ENCODE measurements at regions not wholly inside any gene's neighbourhood (a gene's known extent, or its start where the extent isn't known, plus 50 kb on each side); places are given as distances from the start of the nearest gene placed in this dataset.

DNA sequence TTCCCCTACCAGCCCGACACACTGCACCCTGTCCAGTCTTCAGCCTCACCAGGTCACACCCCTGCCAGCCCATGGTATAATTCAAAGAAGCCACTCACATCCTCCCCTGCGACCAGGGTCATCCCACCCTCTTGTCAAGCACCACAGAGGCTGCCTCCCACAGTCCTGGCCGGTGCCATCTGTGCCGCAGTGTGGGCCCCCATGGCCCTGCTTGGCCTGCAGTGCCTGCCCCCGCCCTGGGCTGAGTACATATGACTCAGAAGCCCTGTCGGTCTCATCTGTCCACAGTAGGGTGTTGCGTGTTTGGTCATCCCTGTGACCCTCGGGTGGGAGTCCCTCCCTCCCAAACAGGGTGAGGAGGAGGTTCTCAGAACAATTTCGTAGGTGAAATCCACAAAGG, 190.8 kb upstream of the AJAP1 start:
- WGBS, 10 experiments, result 52 to 100% (median 81%) methylated on average over 1 to 5 of the region's 9 CpGs; no CpG with 5 or more reads in 6 of the 10 experiments
- peaks cover 0 to 6% of the 10 kb centered on the region in 2 donors for H3K4me1 ChIP-seq (replicated peaks in 1 of 2)

DNA sequence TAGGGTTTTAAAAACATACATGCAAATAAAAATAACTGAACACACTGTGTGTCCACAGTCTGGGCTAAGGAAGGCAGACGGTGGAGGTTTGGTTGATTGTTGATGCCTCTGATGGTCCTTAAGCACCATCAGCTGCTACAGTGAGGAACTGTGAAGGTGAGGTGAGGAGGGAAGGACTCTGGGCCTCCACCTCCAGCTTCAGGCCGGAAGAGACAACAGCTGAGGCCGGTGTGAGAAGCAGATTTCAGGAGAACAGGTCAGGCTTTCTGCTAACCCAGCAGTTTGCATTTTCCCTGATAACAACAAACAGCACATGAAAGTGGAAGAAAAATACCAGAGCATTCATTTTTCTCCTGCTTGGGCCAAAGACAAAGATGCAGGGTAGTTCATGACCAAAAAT, 189.9 kb upstream of the AJAP1 start:
- Histone ChIP-seq H3K4me1 (replicated peaks in 1 of 2) (peaks cover 0 to 6% of the 10 kb centered on the region in 2 donors), H3K27ac (no peak overlapping the region), H3K4me3 (no peak overlapping the region)
- ATAC-seq (replicated peaks in 6 of 8), result no peak
- 0 to 100% (median 66%) methylated on average over 1 to 3 of the region's 3 CpGs; no CpG with 5 or more reads in 4 of the 10 experiments for WGBS, 10 experiments
- in situ Hi-C loops (cut with MboI; ENCODE audit: low pct_unique_long_range_greater_than_20kb in 2 of 9, low sequenced_read_pairs in 9 of 9, unreplicated experiment in 9 of 9), result no loop called here

More for the DNA sequence above, 190.8 kb upstream of the AJAP1 start:
- Histone ChIP-seq H3K4me3 (no peak overlapping the region), H3K27ac (no peak overlapping the region)
- in situ Hi-C loops (cut with MboI; ENCODE audit: low pct_unique_long_range_greater_than_20kb in 2 of 9, low sequenced_read_pairs in 9 of 9, unreplicated experiment in 9 of 9), result no loop called here
- ATAC-seq (replicated peaks in 6 of 8), result peak in 1 of 8 experiments; percentile 17

DNA sequence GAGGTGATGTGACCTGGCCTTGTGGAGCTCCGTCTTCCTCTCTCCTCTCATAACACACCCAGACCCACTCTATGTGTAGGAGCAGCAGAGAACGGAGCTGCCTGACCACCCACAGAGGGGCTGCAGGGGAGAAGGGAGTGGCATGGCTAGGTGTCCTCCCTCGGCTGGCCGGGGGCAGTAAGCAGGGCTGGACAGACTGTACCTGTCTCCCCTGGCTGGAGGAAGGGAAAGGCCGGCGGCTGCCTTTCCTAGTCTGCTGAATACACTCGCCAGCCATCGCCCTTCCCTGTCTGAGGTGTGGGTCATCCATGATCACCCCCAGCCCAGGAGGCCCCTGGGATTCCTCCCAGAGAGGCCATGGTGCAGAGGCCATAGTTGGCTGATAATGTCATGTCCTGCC, 187.2 kb upstream of the AJAP1 start:
- in situ Hi-C loops (cut with MboI; ENCODE audit: low pct_unique_long_range_greater_than_20kb in 2 of 9, low sequenced_read_pairs in 9 of 9, unreplicated experiment in 9 of 9), result no loop called here

DNA sequence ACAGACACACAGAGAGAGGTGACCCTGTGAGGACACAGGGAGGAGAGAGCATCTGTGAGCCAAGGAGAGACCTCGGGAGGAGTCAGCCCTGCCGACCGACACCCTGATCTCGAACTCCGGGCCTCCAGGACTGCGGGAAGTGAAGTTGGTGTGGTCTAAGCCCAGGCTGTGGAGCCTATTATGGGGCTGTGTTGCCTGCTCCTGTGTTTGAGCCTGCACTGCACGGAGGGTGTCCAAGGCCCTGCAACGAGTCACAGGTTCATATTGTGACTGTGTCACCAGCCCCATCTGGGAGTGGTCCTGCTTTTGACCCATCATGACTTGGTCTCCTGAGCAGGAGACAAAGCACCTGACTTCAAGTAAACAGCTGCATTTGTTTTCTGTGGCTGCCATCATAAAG, 186.0 kb upstream of the AJAP1 start:
- H3K4me3 ChIP-seq, result no peak overlapping the region
- H3K27ac ChIP-seq, result no peak overlapping the region
- no peak for ATAC-seq (replicated peaks in 6 of 8)
- 50 to 100% (median 95%) methylated on average over 2 to 8 of the region's 8 CpGs; no CpG with 5 or more reads in 7 of the 10 experiments for WGBS, 10 experiments
- in situ Hi-C loops (cut with MboI; ENCODE audit: low pct_unique_long_range_greater_than_20kb in 2 of 9, low sequenced_read_pairs in 9 of 9, unreplicated experiment in 9 of 9), result no loop called here
- H3K4me1 ChIP-seq (replicated peaks in 1 of 2), result peaks cover 0 to 9% of the 10 kb centered on the region in 2 donors

More for the DNA sequence above, 187.2 kb upstream of the AJAP1 start:
- no peak for ATAC-seq (replicated peaks in 6 of 8)
- 20 to 72% (median 55%) methylated on average over 1 to 6 of the region's 8 CpGs; no CpG with 5 or more reads in 6 of the 10 experiments for WGBS, 10 experiments
- H3K4me3 ChIP-seq, result no peak overlapping the region
- peaks cover 0 to 9% of the 10 kb centered on the region in 2 donors for H3K4me1 ChIP-seq (replicated peaks in 1 of 2)
- H3K27ac ChIP-seq, result no peak overlapping the region

DNA sequence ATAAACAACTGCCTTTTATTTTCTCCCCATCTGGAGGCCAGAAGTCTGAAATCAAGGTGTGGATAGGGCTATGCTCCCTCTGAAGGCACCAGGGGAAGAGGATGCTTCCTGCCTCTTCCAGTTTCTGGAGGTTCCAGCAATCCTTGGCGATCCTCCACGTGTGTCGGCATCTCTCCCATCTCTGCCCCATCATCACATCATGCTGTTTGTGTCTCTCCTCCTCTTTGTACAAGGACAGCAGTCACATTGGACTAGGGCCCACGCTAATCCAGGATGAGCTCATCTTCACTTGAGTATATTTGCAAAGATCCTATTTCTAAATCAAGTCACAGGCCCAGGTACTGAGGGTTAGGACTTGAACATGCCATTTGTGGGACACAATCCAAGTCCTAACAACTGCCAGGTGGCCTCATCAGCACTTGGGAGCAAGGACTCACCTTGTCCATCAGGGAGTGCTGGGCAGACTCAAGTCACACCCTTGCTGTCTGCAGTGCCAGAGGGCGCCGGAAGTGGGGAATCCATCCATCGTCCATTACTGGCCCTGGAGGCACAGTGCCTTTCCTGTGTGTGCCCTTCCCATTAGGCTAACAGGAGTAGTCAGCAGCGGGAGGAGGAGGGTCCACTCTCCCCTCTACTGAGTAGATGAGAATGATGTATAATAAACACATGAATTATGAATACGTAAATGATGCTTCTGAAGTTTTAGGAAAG, 185.4 kb upstream of the AJAP1 start:
- Histone ChIP-seq H3K4me1 (replicated peaks in 1 of 2) (peaks cover 0 to 9% of the 10 kb centered on the region in 2 donors), H3K4me3 (no peak overlapping the region), H3K27ac (no peak overlapping the region)
- 6 to 96% (median 66%) methylated on average over 2 to 6 of the region's 9 CpGs; no CpG with 5 or more reads in 3 of the 10 experiments for WGBS, 10 experiments
- in situ Hi-C loops (cut with MboI; ENCODE audit: low pct_unique_long_range_greater_than_20kb in 2 of 9, low sequenced_read_pairs in 9 of 9, unreplicated experiment in 9 of 9), result no loop called here
- ATAC-seq (replicated peaks in 6 of 8), result no peak

DNA sequence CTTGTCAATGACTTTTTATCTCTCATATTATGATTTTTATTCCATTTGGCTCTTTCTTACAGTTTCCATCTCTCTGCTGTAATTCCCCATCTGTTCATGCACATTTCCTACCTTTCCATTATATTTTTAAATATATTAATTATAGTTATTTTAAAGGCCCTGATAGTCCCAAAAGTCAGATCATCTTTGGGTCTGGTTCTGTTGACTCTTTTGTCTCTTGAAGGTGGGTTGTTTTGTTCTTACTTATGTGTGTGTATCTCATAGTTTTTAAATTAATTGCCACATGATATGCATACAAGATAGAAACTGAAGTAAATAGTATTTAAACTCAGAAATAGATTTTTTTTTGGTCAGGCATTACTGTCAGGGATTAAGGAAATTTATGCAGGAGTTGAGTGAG, 178.0 kb upstream of the AJAP1 start:
- in situ Hi-C loops (cut with MboI; ENCODE audit: low pct_unique_long_range_greater_than_20kb in 2 of 9, low sequenced_read_pairs in 9 of 9, unreplicated experiment in 9 of 9), result no loop called here
- H3K4me1 ChIP-seq (replicated peaks in 1 of 2), result no peaks in the 10 kb centered on the region
- no peak overlapping the region for H3K4me3 ChIP-seq
- ATAC-seq (replicated peaks in 6 of 8), result no peak
- no peak overlapping the region for H3K27ac ChIP-seq

DNA sequence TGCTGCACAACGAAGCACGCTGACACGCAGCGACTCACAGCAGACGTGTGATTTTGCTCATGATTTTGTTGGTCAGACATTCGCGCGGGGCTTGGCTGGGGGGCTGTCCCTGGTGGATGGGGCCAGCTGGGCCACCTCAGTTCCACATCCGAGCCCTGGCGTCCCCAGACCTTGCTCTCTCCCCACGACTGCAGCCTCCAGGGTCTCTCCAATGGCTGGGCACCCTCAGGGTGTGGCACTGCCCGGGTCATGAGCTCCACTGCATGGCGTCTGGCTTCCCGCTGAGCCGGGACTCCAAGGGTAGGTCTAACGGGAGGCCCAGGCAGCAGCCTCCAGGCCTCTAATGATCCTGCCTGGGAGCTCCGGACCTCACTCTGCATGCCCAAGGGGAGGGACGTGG, 173.0 kb upstream of the AJAP1 start:
- in situ Hi-C loops (cut with MboI; ENCODE audit: low pct_unique_long_range_greater_than_20kb in 2 of 9, low sequenced_read_pairs in 9 of 9, unreplicated experiment in 9 of 9), result no loop called here
- H3K4me1 ChIP-seq (replicated peaks in 1 of 2), result peaks cover 0 to 20% of the 10 kb centered on the region in 2 donors
- 0 to 95% (median 80%) methylated on average over 2 to 18 of the region's 18 CpGs; no CpG with 5 or more reads in 4 of the 10 experiments for WGBS, 10 experiments
- H3K27ac ChIP-seq, result no peak overlapping the region
- no peak overlapping the region for H3K4me3 ChIP-seq
- no peak for ATAC-seq (replicated peaks in 6 of 8)

DNA sequence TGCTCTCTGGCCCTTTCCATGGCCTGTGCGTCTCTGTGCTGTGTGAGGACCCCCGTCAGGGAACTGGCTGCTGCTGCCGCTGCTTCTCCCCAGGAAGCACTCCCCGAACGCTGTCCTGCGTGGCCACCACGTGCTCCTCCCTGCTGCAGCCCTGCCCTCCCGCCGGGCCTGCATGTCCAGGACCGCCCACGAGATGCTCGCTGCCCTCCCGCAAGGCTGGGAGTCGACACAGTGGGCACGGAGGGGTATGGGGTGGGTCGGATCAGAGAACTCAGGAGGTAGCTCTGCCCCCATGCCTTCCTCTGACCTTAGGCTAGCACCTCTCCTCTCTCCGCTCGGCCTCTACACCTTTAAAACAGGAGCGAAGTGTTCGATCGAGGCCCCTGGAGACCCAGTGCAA, 171.9 kb upstream of the AJAP1 start:
- Histone ChIP-seq H3K4me3 (no peak overlapping the region), H3K4me1 (replicated peaks in 1 of 2) (peaks cover 0 to 20% of the 10 kb centered on the region in 2 donors), H3K27ac (no peak overlapping the region)
- WGBS, 10 experiments, result 22 to 100% (median 75%) methylated on average over 1 to 9 of the region's 21 CpGs; no CpG with 5 or more reads in 5 of the 10 experiments
- ATAC-seq (replicated peaks in 6 of 8), result no peak
- in situ Hi-C loops (cut with MboI; ENCODE audit: low pct_unique_long_range_greater_than_20kb in 2 of 9, low sequenced_read_pairs in 9 of 9, unreplicated experiment in 9 of 9), result no loop called here

DNA sequence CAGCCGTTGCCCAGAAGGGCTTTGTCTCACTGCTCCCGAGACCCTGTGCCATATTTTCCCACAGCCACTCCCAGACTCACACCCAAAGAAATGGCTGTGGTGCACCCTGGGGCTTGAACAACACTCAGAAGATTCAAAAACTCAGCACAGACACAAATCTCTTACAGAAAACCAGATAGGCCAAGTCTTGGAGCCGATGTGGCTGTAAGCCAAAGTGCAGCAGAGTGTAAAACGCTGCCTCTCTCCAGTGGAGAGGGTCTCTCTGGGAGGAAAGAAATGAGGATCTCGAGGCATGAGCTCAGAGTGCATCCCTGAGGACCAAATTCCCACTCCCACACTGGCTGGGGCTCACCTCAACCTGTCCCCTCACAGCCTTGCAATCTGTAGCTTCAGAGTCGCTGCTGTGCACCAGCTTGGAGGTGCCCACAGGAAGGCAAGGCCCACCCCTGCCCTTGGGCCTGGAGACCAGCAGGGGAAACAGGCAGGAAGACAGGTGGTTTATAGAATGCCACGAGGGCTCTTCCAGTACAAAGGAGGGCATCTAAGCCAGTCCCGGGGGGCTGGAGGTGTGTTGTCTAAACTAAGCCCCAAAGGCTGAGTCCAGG, 171.3 kb upstream of the AJAP1 start:
- WGBS, 10 experiments, result 0 to 88% (median 27%) methylated on average over 1 to 6 of the region's 8 CpGs; no CpG with 5 or more reads in 6 of the 10 experiments
- H3K27ac ChIP-seq, result no peak overlapping the region
- peaks cover 0 to 20% of the 10 kb centered on the region in 2 donors for H3K4me1 ChIP-seq (replicated peaks in 1 of 2)
- no peak overlapping the region for H3K4me3 ChIP-seq
- ATAC-seq (replicated peaks in 6 of 8), result no peak
- in situ Hi-C loops (cut with MboI; ENCODE audit: low pct_unique_long_range_greater_than_20kb in 2 of 9, low sequenced_read_pairs in 9 of 9, unreplicated experiment in 9 of 9), result no loop called here

DNA sequence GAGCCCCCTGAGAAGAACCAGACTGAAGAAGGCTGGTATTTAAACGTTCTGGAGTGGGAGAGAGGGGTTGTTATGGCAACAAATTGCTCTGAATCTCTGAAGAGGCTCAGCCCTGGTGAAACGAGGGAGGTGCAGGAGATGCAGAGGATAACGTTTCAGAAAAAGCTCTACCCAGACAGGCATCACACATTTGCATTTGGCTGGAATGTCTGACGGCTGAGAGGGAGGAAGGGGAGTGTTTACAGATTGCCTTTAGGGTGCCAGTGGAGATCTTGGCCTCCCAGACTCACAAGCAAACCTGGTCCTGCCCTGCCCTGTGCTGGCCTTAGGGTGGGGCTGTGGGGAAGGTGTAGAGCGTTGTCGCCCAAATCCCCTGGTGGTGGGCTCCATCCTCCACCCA, 169.0 kb upstream of the AJAP1 start:
- in situ Hi-C loops (cut with MboI; ENCODE audit: low pct_unique_long_range_greater_than_20kb in 2 of 9, low sequenced_read_pairs in 9 of 9, unreplicated experiment in 9 of 9), result no loop called here
- WGBS, 10 experiments, result 0 to 56% (median 4%) methylated on average over 1 to 5 of the region's 6 CpGs; no CpG with 5 or more reads in 3 of the 10 experiments
- no peak overlapping the region for H3K4me3 ChIP-seq
- ATAC-seq (replicated peaks in 6 of 8), result peak in 3 of 8 experiments; percentile 83 to 88 (median 86)
- peaks cover 0 to 20% of the 10 kb centered on the region in 2 donors for H3K4me1 ChIP-seq (replicated peaks in 1 of 2)
- no peak overlapping the region for H3K27ac ChIP-seq

DNA sequence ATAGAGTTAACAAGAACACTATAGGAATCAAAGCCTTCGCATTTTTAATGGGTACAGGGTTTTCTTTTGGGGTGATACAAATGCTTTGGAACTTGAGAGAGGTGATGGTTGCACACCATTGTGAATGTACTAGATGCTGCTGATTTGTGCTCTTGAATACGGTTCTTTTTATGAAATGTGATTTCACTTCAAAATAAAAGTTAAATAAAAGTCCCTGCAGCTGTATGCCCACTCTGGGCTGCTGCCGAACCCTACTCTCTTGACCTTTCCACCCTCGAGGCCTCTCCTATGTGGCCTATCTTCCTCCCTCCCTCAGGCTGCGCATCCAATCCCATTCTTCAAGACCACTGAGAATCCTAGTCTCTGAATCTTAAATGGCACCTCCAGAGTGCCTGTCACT, 168.5 kb upstream of the AJAP1 start:
- H3K4me3 ChIP-seq, result no peak overlapping the region
- no peak for ATAC-seq (replicated peaks in 6 of 8)
- peaks cover 0 to 20% of the 10 kb centered on the region in 2 donors for H3K4me1 ChIP-seq (replicated peaks in 1 of 2)
- no peak overlapping the region for H3K27ac ChIP-seq
- WGBS, 10 experiments, result 17 to 83% (median 27%) methylated on average over 1 to 5 of the region's 5 CpGs; no CpG with 5 or more reads in 1 of the 10 experiments
- in situ Hi-C loops (cut with MboI; ENCODE audit: low pct_unique_long_range_greater_than_20kb in 2 of 9, low sequenced_read_pairs in 9 of 9, unreplicated experiment in 9 of 9), result no loop called here

DNA sequence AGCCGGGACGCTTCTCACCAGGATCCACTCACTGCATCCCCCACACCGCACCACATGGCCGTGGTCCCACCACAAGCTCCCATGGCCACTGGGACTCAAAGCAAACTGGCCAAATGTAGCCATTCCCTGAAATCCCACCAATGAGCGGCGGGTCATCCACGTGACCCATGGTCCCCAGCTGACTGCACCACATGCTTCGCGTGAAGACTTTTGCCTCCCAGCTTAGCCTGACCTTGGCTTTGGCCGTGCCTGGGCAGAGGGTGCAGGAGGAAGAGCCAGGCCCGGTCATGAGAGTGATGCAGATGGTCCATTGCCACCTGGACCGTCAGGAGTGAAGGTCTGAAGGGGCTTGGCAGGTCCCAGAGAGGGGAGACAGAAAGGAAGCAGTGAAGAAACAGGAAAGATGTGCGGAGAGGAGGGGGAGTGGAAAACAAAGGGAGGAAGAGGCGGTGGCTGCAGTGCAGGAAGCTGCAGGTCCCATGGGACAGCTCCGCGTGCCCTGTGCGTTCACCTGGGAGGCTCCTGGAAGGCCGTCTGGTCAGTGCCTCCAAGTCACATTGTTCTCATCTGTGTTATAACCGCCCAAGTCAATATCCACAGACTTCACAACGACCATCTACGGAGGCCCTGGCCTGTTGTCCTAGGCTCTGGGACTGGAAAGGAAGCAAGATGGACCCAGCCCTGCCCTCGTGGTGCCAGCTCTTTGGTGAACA, 167.8 kb upstream of the AJAP1 start:
- 0 to 93% (median 43%) methylated on average over 1 to 17 of the region's 22 CpGs; no CpG with 5 or more reads in 3 of the 10 experiments for WGBS, 10 experiments
- no peak for ATAC-seq (replicated peaks in 6 of 8)
- in situ Hi-C loops (cut with MboI; ENCODE audit: low pct_unique_long_range_greater_than_20kb in 2 of 9, low sequenced_read_pairs in 9 of 9, unreplicated experiment in 9 of 9), result no loop called here
- no peak overlapping the region for H3K27ac ChIP-seq
- H3K4me3 ChIP-seq, result no peak overlapping the region
- H3K4me1 ChIP-seq (replicated peaks in 1 of 2), result peaks cover 0 to 20% of the 10 kb centered on the region in 2 donors

DNA sequence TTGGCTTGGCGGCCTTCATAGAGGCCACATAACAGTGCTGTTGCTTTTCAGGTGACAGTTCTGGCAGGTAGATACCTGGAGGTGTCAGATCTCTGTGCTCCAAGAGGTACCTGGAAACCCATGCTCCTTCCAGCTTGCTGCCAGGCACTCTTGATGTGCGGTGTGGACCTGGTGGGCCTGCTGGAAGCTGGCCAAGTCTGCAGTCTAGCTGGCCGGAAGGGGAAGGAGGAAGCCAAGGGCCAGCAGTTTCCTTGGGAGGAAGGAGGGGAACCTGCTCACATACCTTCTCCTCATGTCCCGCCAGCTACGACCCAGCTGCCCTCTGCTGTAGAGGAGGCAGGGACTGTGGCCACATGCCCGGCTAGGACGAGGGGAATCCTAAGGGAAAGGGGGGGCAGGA, 166.4 kb upstream of the AJAP1 start:
- 0 to 79% (median 59%) methylated on average over 1 to 5 of the region's 7 CpGs; no CpG with 5 or more reads in 6 of the 10 experiments for WGBS, 10 experiments
- no peak for ATAC-seq (replicated peaks in 6 of 8)
- Histone ChIP-seq H3K4me1 (replicated peaks in 1 of 2) (peaks cover 0 to 20% of the 10 kb centered on the region in 2 donors), H3K4me3 (no peak overlapping the region), H3K27ac (no peak overlapping the region)
- in situ Hi-C loops (cut with MboI; ENCODE audit: low pct_unique_long_range_greater_than_20kb in 2 of 9, low sequenced_read_pairs in 9 of 9, unreplicated experiment in 9 of 9), result no loop called here

Measured in motor neuron (in vitro differentiated cells).